PC-3 (cell line): ENCODE measurements at regions not wholly inside any gene's neighbourhood (a gene's known extent, or its start where the extent isn't known, plus 50 kb on each side); places are given as distances from the start of the nearest gene placed in this dataset.

Experiments
- ATAC-seq: fragments of 200-7000 bp; cut with Tn5 transposase; 2 replicates; pipeline ENCODE4 v1.9.1; 2020; ENCODE audit warnings: mild to moderate bottlenecking, moderate library complexity
- BruUV-seq: library from RNA; stranded (reverse); fragments of 400-500 nt; replicated peaks from 2 replicates; lab custom pipeline; 2021; lab: Mats Ljungman, UMichigan
- CTCF ChIA-PET: fragments of 300-600 bp; sonication (Branson Sonifier 250); formaldehyde crosslinking; loops from one replicate; lab custom pipeline; 2022; ENCODE audit warnings: antibody characterized with exemption; lab: Charles Lee
- POLR2A ChIA-PET: fragments of 300-600 bp; sonication (Branson Sonifier 250); formaldehyde crosslinking; loops from one replicate; lab custom pipeline; 2022; ENCODE audit warnings: antibody characterized with exemption; ENCODE audit not compliant: unreplicated experiment; lab: Charles Lee
- DNase-seq: peaks from one replicate; pipeline ENCODE4 v3.0.0-alpha.2; 2015
- H2AFZ ChIP-seq: fragments of 300-600 bp; sonication (generic); 2 replicates; pipeline ENCODE4 v1.6.0; 2016; ENCODE audit warnings: antibody characterized with exemption, low read length
- H3F3A ChIP-seq: fragments of 300-600 bp; sonication (generic); one replicate; pipeline ENCODE4 v1.6.0; 2017; ENCODE audit warnings: antibody characterized with exemption, low read length, control low read depth, mild to moderate bottlenecking; ENCODE audit not compliant: unreplicated experiment
- H3K27ac ChIP-seq: fragments of 300-600 bp; sonication (generic); 2 replicates; pipeline ENCODE4 v1.5.1; 2016; ENCODE audit warnings: mild to moderate bottlenecking, low read length
- H3K27me3 ChIP-seq: fragments of 300-600 bp; sonication (generic); 2 replicates; pipeline ENCODE4 v1.6.1; 2016; ENCODE audit warnings: low read length, mixed read lengths
- H3K36me3 ChIP-seq: fragments of 300-600 bp; sonication (generic); 2 replicates; pipeline ENCODE4 v1.6.1; 2016; ENCODE audit warnings: low read depth, mixed run types, low read length, mixed read lengths
- H3K4me1 ChIP-seq: fragments of 300-600 bp; sonication (generic); 2 replicates; pipeline ENCODE4 v1.5.1; 2016; ENCODE audit warnings: low read length; ENCODE audit not compliant: insufficient read depth
- H3K4me2 ChIP-seq: fragments of 300-600 bp; sonication (generic); 2 replicates; pipeline ENCODE4 v1.6.0; 2016; ENCODE audit warnings: low read length
- H3K4me3 ChIP-seq: fragments of 300-600 bp; sonication (generic); 2 replicates; pipeline ENCODE4 v1.5.1; 2016; ENCODE audit warnings: mild to moderate bottlenecking, low read length, mixed read lengths
- H3K79me2 ChIP-seq: fragments of 300-600 bp; sonication (generic); 2 replicates; pipeline ENCODE4 v1.6.1; 2017; ENCODE audit warnings: low read length, mixed read lengths
- H3K9ac ChIP-seq: fragments of 300-600 bp; sonication (generic); 2 replicates; pipeline ENCODE4 v1.6.0; 2016; ENCODE audit warnings: mild to moderate bottlenecking, low read length
- H3K9me2 ChIP-seq: fragments of 300-600 bp; sonication (generic); replicated peaks from 2 replicates; pipeline ENCODE4 v1.6.1; 2016; ENCODE audit warnings: mixed run types, low read length, mixed read lengths
- H3K9me3 ChIP-seq: fragments of 300-600 bp; sonication (generic); 2 replicates; pipeline ENCODE4 v1.6.1; 2016; ENCODE audit warnings: low read length, mixed read lengths
- H4K20me1 ChIP-seq: fragments of 300-600 bp; sonication (generic); 2 replicates; pipeline ENCODE4 v1.6.1; 2016; ENCODE audit warnings: low read length, mixed read lengths
- EZH2 ChIP-seq: fragments of 300-600 bp; sonication (generic); IDR thresholded peaks from one replicate; pipeline ENCODE4 v1.6.1; 2017; ENCODE audit warnings: antibody characterized with exemption, mild to moderate bottlenecking, low read length; ENCODE audit not compliant: unreplicated experiment
- EZH2phosphoT487 ChIP-seq: fragments of 300-600 bp; sonication (generic); IDR thresholded peaks from 2 replicates; pipeline ENCODE4 v1.6.1; 2018; ENCODE audit warnings: mild to moderate bottlenecking, antibody characterized with exemption, low read length, borderline replicate concordance
- intact Hi-C: fragments of 100-400 bp; cut with micrococcal nuclease; formaldehyde crosslinking; loops from 2 replicates; pipeline ENCODE4 v1.9.0; 2023
- TF ChIP-seq, protein P1 (sequence below): fragments of 300-600 bp; sonication (generic); conservative IDR thresholded peaks from 2 replicates; pipeline ENCODE4 v1.5.1; 2017; ENCODE audit warnings: antibody characterized with exemption, low read depth, mild to moderate bottlenecking, low read length

DNA sequence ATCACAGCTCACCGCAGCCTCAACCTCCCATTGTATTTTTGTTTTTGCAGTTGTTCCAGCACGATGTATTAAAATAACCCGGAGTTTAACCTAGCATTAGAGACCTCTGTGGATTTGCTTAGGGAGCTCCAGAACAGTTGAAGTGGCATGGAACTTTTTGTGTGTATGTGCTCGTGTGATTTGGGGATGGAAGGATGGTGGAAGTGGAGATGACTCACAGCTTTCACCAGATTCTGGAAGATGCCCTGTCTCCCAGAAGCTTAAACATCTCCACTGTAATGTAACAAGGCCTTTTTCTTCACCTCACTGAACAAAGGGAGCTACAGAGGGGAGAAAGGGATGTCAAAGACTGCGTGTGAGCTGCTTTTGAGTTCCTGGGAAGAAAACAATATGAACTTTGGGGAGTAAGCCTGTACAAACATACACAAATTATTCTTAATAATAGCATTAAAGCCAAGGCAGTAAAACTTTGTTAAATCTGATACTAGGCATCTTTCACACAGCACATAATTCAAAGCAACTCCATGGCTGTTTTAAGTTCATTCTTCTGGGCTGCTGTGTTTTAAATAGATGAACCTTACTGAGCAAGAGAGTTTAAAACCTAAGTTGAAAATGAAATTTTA is 226.4 kb downstream of the ADAMTS15 start:
- POLR2A ChIA-PET = no interaction called here
- no peak for ATAC-seq
- peaks cover 18% of the 10 kb centered on the region; the same call in 1 of the 2 replicates for H3K4me1 ChIP-seq
- peaks cover 21% of the 10 kb centered on the region for H3K9me3 ChIP-seq
- H3K36me3 ChIP-seq = peaks cover 9% of the 10 kb centered on the region; the same call in 1 of the 2 replicates
- H3K27me3 ChIP-seq = no peaks in the 10 kb centered on the region
- CTCF ChIA-PET = interaction anchor here (0.6 kb wide), 1 partner anchor 153 kb away, joined by 3 read pairs; no protein-coding TSS in a partner anchor
- DNase-seq = no peak
- BruUV-seq = no TSS peak
- no peaks in the 10 kb centered on the region for H3K79me2 ChIP-seq
- H3F3A ChIP-seq = no peaks in the 10 kb centered on the region
- H3K4me2 ChIP-seq = no peak overlapping the region
- H4K20me1 ChIP-seq = no peaks in the 10 kb centered on the region
- no peaks in the 10 kb centered on the region for H3K9me2 ChIP-seq
- H3K9ac ChIP-seq = no peak overlapping the region
- no peak overlapping the region for H3K27ac ChIP-seq
- no peak overlapping the region for H3K4me3 ChIP-seq
- intact Hi-C loops = no loop called here
- TF ChIP-seq EZH2phosphoT487 (no peak), EZH2 (no peak)
- no peak overlapping the region for H2AFZ ChIP-seq

DNA sequence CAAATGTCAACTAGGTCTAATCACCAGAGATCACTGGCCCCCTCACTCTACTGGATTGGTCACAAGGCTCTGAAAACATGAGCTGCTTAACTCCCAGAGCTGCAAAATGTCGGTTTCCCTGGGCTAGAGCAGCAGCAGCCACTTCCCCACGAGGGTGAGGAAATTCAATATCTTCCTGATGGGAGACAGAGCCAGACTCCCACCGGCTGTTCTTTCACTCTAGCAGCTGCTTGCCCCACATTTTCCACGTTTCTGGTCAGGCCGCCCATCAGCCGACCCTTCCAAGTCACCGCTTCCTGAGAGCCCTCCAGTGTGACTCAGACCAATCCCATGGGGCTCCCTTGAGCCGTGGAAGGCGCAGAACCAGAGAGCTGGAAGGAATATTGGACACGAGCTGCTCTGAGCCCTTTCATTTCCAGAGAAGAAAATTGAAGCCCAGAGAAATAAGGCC is 227.0 kb downstream of the ADAMTS15 start:
- H3K79me2 ChIP-seq = no peaks in the 10 kb centered on the region
- no peak overlapping the region for H3K4me2 ChIP-seq

DNA sequence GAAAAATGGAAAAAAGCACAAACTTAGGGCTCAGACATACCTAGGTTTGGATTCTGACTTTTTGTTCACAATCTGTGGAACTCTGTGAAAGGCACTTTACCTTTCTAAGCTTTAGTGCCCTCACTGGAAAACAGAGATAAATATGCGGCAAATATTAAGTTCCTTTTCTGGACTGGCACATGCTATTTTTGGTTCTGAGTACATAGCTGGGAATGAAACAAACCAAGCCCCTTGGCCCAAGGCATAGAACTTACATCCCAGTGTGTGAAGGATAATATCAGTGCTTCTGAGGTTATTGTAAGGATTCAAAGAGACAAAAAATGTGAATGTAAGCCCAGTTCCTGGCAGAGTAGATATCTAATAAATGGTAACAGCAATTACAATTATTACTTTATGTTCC is 227.5 kb downstream of the ADAMTS15 start:
- no peak for TF ChIP-seq EZH2
- TF ChIP-seq EZH2phosphoT487 = no peak
- TF ChIP-seq, protein P1, sequence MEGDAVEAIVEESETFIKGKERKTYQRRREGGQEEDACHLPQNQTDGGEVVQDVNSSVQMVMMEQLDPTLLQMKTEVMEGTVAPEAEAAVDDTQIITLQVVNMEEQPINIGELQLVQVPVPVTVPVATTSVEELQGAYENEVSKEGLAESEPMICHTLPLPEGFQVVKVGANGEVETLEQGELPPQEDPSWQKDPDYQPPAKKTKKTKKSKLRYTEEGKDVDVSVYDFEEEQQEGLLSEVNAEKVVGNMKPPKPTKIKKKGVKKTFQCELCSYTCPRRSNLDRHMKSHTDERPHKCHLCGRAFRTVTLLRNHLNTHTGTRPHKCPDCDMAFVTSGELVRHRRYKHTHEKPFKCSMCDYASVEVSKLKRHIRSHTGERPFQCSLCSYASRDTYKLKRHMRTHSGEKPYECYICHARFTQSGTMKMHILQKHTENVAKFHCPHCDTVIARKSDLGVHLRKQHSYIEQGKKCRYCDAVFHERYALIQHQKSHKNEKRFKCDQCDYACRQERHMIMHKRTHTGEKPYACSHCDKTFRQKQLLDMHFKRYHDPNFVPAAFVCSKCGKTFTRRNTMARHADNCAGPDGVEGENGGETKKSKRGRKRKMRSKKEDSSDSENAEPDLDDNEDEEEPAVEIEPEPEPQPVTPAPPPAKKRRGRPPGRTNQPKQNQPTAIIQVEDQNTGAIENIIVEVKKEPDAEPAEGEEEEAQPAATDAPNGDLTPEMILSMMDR = no peak
- DNase-seq (no peak), ATAC-seq (no peak)
- Histone ChIP-seq H3K27me3 (no peaks in the 10 kb centered on the region), H3K4me2 (no peak overlapping the region), H3K9me2 (no peaks in the 10 kb centered on the region), H3K9me3 (peaks cover 31% of the 10 kb centered on the region), H3K27ac (no peak overlapping the region), H4K20me1 (no peaks in the 10 kb centered on the region), H3K4me1 (peaks cover 18% of the 10 kb centered on the region; the same call in 1 of the 2 replicates), H2AFZ (no peak overlapping the region), H3K4me3 (no peak overlapping the region), H3K79me2 (no peaks in the 10 kb centered on the region), H3K36me3 (peaks cover 13% of the 10 kb centered on the region; the same call in 1 of the 2 replicates), H3K9ac (no peak overlapping the region), H3F3A (no peaks in the 10 kb centered on the region)
- intact Hi-C loops = no loop called here
- ChIA-PET CTCF (no interaction called here), POLR2A (no interaction called here)
- BruUV-seq = no TSS peak

More for the DNA sequence above, 227.0 kb downstream of the ADAMTS15 start:
- intact Hi-C loops = no loop called here
- TF ChIP-seq, protein P1 = no peak
- no peak for TF ChIP-seq EZH2phosphoT487
- no peak for TF ChIP-seq EZH2
- no peak for DNase-seq
- Histone ChIP-seq H4K20me1 (no peaks in the 10 kb centered on the region), H3K36me3 (peaks cover 9% of the 10 kb centered on the region; the same call in 1 of the 2 replicates), H3F3A (no peaks in the 10 kb centered on the region), H3K4me3 (no peak overlapping the region), H3K9ac (no peak overlapping the region), H3K4me1 (peaks cover 18% of the 10 kb centered on the region; the same call in 1 of the 2 replicates), H3K9me2 (no peaks in the 10 kb centered on the region), H3K27me3 (no peaks in the 10 kb centered on the region), H3K9me3 (peaks cover 25% of the 10 kb centered on the region), H2AFZ (no peak overlapping the region), H3K27ac (no peak overlapping the region)
- no TSS peak for BruUV-seq
- ChIA-PET CTCF (no interaction called here), POLR2A (no interaction called here)
- no peak for ATAC-seq
